HG02623 (cell line): ENCODE measurements at regions not wholly inside any gene's neighbourhood (a gene's known extent, or its start where the extent isn't known, plus 50 kb on each side); places are given as distances from the start of the nearest gene placed in this dataset.

Source experiments
- ATAC-seq: cut with Tn5 transposase; IDR thresholded peaks from one replicate; pipeline ENCODE4 v1.9.1; 2021; ENCODE audit warnings: moderate library complexity; ENCODE audit not compliant: unreplicated experiment

DNA sequence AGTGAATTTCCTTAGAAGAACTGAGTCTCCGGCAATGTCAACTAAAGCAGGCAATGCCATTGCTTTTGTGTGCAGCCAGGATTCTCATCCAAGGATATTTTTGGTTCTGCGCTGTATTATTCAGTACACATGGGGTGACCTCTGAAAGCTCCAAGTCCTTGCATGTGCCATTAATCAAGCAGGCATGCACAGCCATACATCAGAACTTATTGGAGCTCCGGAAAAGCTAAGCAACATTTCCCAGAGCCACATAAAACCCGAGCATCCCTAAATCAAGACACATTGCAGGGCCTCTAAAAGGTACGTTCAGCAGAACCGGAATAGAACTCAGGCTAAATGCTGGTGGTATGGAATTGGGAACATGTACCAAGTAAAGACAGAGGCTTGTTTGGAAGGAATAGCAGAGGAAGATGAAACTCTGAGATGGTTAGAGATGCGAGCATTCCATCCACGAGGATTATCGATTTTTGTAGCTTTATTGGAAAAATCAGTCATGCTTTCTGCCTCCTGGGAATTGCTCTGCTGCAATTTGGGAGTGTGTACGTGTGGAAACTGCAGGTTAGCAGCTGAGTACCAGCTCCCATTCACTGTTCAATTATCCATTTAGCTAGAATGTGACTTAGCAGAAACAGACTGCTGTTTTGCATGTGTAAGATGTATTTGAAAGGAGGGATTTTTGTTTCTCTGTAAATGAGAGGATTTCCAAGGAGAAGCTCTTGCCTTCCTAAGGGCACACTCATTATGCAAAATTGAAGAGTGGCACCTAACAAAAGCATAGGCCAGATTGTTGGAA is 143.7 kb upstream of the WWC1 start:
- no peak for ATAC-seq

DNA sequence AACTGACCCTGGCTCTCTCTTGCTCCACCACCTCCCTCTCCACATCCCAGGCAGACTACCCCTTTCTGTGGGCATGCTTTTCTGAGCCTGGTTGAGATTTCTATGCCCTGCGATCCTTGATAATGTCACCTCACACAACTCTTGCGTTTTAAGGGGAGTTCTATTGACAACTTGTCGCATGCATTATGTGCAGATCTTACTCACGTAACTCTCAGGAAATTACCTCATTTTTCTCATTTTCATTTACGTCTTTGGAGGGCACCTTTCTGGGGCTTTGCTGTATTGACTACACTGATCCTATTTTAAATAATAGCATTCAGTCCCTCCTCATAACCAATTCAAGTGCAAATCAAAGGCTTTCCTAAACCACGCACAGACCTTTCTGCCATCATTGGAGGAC is 140.4 kb upstream of the WWC1 start:
- no peak for ATAC-seq

- no peak for ATAC-seq
Observed at GRCh38 chr5:168152660-168153059, 138.8 kb upstream of the WWC1 start.

DNA sequence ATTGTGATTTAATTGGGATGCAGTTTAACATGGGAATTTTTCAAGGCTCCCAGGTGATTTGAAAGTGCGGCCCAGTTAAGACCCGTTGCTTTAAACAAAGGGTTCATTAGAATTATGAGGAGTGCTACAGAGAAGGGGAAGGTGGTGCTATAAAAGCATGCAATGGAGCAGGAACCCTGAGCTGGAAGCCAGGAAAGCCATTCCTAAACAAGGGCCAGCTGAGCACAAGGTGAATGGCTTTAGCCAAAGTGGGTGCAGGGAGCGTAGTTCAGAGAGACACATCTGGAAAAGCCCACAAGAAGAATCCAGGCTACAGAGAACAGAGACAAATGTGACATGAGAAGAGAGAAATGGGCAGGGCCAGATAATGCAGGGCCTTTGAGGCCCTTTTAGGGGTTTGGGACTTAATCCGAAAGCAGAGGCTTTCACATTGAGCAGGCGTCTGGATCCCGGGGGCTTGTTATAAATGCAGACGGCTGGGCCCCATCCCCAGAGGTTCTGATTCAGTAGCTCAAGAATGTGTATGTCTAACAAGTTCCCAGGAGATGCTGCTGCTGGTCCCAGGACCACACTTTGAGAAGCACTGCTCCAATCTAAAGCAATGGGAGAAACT is 138.1 kb upstream of the WWC1 start:
- no peak for ATAC-seq

DNA sequence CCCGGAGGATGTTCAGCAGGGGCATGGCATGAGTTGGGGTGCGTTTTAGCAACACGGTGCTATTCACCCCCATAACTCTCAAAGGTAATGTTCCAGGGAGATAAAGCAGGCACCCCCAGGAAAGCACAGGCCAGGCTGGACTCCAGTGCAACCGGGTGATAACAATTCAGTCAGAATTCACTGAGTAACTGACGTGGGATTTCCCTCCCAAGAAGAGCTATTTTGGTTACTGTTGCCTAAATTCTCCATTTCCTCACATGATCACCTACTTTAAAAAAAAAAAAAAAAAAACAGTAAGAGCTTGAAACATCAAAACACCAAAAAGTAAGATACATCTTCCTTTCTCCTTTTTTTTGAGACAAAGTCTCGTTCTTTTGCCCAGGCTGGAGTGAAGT is 137.6 kb upstream of the WWC1 start:
- no peak for ATAC-seq

GRCh38 chr5:168155585-168155984 is 135.9 kb upstream of the WWC1 start:
- ATAC-seq = no peak

DNA sequence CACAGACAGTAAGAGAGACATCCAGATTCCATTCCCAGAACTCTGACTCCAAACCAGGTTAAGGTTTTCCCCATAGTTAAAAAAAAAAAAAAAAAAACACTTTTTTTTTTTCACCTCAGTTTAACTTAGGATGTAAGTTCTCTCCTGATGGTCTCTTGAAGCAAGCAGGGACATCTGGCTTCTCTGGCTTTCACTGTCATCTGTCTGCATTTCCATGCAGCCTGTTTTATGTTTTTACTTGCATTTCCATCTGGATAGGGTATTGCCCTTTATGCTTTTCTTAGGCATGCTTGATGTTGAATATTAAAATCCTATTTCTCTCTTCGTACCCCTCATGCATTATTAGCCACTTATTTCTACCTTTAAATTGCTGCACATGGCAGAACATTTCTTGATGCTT is 135.3 kb upstream of the WWC1 start:
- ATAC-seq = no peak

DNA sequence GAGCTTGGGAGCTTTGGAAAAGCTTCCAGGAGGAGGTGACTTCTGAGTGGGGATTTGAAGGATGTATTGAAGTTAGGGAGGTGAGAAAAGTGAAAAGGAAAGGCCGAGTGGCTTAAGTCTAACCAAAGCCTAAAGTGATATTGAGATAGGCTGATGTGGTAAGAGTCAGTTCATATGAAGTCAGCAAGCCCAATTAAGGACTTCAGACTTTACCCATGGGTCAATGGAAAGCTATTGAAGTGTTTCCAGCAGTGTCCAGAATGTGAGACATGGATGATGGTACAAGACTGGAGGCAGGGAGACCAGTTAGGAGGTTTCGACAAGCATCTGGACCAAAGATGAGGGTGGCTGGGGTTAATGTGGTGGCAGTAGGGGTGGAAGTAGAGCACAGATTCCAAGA is 134.3 kb upstream of the WWC1 start:
- no peak for ATAC-seq

- ATAC-seq = peak; percentile 57
Observed at GRCh38 chr5:168159425-168159824, 132.0 kb upstream of the WWC1 start.

GRCh38 chr5:168162464-168162863 is 129.0 kb upstream of the WWC1 start:
- no peak for ATAC-seq

DNA sequence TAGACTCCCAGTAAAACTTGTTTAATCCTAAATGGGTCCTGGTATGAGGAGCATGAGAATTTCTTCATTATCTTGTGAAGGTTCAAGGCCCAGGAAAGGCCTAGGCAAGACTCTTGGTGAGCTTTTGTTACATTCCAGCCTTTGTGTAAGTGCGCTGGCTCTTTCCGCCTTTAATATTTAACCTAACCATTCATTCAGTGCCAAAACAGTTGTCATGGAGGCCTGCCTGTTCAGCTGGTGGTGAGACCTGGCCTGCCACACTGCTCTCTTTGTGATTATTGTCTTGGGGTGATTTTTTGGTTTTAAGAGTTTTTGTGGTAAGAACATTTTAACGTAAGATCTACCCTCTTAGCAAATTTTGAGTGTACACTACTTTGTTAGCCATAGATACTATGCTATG is 127.5 kb upstream of the WWC1 start:
- ATAC-seq = no peak

GRCh38 chr5:168165221-168165914 is 126.1 kb upstream of the WWC1 start:
- ATAC-seq = no peak

GRCh38 chr5:168165977-168166376 is 125.5 kb upstream of the WWC1 start:
- ATAC-seq = no peak

DNA sequence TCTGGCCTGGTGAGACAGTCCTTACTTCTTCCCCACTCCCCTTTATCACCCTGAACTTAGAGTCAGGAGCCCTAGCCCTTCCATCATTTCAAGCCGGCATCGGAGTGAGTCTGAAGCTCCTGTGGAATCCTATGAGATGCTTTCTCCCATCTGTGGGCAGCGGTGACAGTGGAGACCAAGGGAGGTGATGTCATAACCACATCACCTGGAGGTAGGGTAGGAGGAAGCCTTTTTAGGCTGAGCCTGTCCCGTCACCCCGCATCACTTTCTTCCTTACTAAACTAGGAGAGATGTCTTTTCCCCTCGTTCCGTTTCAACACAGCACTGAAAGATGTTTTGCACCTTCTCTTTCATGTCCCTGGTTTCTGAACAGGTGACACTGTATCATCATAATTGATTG is 124.1 kb upstream of the WWC1 start:
- ATAC-seq = no peak

- no peak for ATAC-seq
Observed at GRCh38 chr5:168168978-168169698, 122.3 kb upstream of the WWC1 start.

DNA sequence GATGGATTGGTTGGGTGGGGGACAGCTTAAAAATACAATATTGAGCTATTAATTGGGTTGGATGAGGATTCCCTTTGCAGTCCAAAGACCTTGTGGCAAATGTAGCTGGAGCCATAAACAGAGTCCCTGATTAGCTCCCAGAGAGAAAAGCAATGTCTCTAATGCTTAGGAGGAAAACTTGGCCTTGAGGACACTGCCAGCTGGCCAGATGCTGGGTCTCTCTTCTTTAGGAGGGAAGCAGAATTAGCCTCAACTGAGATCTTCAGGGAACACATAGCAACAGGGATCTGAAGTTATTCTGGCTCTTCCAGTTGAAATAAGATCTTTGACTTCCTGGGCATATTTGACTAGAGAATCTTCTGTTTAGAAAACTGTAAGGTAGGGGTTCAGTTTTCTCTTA is 121.7 kb upstream of the WWC1 start:
- no peak for ATAC-seq

DNA sequence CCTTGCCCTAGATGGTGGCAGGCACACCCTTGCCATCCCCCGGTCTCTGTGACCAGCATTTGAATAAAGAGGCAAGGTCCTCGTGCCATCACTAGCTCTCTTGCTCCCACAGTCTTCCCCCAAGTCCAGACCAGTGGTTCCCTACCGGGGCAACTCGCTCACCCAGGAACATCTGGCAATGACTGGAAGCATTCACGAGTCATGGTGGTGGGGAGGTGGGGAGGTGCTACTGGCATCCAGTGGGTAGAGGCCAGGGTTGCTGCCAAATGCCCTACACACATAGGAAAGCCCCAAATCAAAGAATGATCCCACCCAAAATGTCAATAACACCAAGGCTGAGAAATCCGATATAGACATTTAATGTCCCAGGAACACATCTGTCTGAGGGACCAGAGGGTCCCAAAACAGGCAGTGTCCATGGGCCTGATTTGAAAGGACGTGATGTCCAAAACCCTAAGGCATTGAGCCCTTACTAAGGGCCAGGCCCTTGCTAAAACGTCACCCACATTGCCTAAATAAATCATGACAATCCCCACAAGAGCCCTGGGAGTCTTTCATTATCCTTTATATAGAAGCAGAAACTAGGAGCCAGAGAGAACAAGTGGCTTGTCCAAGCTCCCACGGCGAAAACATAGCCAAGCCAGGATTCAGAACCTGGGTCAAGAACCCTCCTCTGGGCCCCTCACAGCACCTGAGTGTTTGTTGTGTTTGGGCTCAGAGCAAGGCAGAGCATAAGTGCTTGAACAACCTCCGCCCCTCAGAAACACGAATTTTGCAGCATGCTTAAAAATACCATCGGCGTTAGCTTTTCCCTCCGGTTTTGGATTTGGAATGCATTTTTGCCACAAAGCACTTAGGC is 119.3 kb upstream of the WWC1 start:
- ATAC-seq = no peak

DNA sequence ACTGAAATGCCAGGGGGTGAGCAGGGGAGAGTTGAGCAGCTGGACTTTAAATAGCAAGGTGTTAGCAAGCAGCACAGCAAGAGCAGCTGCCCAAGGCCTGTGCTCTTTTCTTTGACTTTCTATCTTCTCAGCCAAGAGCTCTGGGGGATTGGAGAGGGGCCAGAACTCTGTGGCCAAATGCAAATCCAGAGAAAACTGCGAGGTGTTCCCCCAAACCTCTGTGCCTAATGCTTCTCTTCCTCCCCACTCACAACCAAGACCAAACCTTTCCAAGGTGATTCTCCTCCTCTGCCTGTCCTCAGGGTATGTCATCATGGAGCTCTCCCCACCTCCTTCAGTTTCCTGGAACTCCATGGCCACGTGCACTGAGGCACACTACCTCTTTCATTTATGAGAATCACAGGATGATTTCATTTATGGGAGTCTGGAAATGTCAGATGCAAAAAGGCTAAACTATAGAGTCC is 118.7 kb upstream of the WWC1 start:
- no peak for ATAC-seq

DNA sequence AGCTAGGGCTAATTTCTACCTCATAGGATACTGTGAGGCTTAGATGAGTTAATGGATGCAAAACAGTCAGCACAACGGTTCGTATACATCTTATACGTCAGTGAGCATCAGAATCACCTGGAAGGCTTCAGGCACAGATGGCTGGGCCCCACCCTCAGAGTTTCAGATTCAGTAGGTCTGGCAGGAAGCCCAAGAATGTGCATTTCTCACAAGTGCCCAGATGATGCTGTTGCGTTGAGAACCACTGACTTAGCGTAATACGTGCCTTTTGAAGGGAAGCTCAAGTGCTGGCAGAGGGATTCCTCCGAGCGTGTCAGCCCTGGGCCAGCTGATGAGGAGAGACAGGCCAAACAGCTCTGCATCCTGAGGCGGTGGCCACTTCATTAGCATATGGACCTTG is 117.1 kb upstream of the WWC1 start:
- peak; percentile 51 for ATAC-seq

- ATAC-seq = no peak
Observed at GRCh38 chr5:168176251-168176650, 115.2 kb upstream of the WWC1 start.

DNA sequence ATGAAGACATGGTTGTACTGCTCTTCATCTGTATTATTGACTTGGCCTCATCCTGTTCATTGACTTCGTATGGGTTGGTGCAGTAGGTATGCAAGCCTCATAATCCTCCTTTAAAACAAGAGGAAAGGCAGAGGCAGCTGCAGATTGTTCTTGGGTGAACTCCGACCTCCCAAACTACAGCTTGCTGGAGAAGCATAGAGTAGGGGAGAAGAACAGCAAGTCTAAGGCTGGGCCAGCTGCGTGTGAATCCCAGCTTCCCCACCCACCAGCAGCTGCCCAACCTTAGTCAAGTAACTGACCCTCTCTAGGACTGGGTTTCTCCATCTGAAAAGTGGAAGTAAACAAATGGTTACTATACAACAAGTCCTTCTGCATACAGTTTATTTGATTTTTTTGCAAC is 114.5 kb upstream of the WWC1 start:
- no peak for ATAC-seq
